GM12874 (cell line): ENCODE measurements at regions not wholly inside any gene's neighbourhood (a gene's known extent, or its start where the extent isn't known, plus 50 kb on each side); places are given as distances from the start of the nearest gene placed in this dataset.

Experiments used
- CTCF ChIP-seq: IDR thresholded peaks from 2 replicates; pipeline ENCODE4 v1.5.1; 2011; ENCODE audit warnings: low read depth, mild to moderate bottlenecking, control low read depth, low read length, moderate library complexity; ENCODE audit not compliant: insufficient read depth

GRCh38 chr18:68500556-68500955 lies 214.4 kb downstream of the TMX3 start:
- no peak for TF ChIP-seq CTCF

- TF ChIP-seq CTCF: no peak
Measured at GRCh38 chr18:68499141-68499540, 215.8 kb downstream of the TMX3 start.

- TF ChIP-seq CTCF: no peak
Measured at GRCh38 chr18:68498636-68499035, 216.3 kb downstream of the TMX3 start.

GRCh38 chr18:68498185-68498584 lies 216.7 kb downstream of the TMX3 start:
- no peak for TF ChIP-seq CTCF

- no peak for TF ChIP-seq CTCF
Measured at GRCh38 chr18:68494802-68495581, 219.9 kb downstream of the TMX3 start.

- TF ChIP-seq CTCF: no peak
Measured at GRCh38 chr18:68489013-68489792, 225.7 kb downstream of the TMX3 start.

- no peak for TF ChIP-seq CTCF
Measured at GRCh38 chr18:68484241-68484640, 230.7 kb downstream of the TMX3 start.
